Naive thymus-derived CD4-positive, alpha-beta T cell (primary cell): ENCODE measurements at regions not wholly inside any gene's neighbourhood (a gene's known extent, or its start where the extent isn't known, plus 50 kb on each side); places are given as distances from the start of the nearest gene placed in this dataset.

Experiments
- ATAC-seq: fragments of 150-1000 bp; cut with Tn5 transposase; 2 replicates; pipeline ENCODE4 v1.10.0; 2021; ENCODE audit warnings: mild to moderate bottlenecking, moderate library complexity
- CTCF ChIA-PET: fragments of 350-600 bp; sonication (Branson Sonifier 250); formaldehyde crosslinking; loops from one replicate; lab custom pipeline; 2021; ENCODE audit warnings: antibody characterized with exemption; lab: Charles Lee
- POLR2A ChIA-PET: fragments of 350-600 bp; sonication (Branson Sonifier 250); formaldehyde crosslinking; loops from one replicate; lab custom pipeline; 2021; ENCODE audit warnings: antibody characterized with exemption, inconsistent platforms; lab: Charles Lee
- DNase-seq, 9 donors: peaks; one replicate each; pipeline versions ENCODE4 v3.0.0 to v3.0.0-alpha.2; 2020 to 2022; ENCODE audit warnings: mixed read lengths in 1 of 9
- H3K27ac ChIP-seq: one replicate; pipeline ENCODE4 v1.7.0; 2013; ENCODE audit warnings: mild to moderate bottlenecking, low read depth, low read length, moderate library complexity
- H3K27me3 ChIP-seq, 2 donors: one replicate each; pipeline ENCODE4 v1.7.0; 2013; ENCODE audit warnings: low read length in 2 of 2, mild to moderate bottlenecking in 2 of 2, moderate library complexity in 2 of 2; ENCODE audit not compliant: control insufficient read depth in 2 of 2, insufficient read depth in 2 of 2
- H3K36me3 ChIP-seq, 3 experiments: 1 replicate in 2 of 3; 2 replicates in 1 of 3; pipeline ENCODE4 v1.7.0; 2013; ENCODE audit warnings: low read length in 3 of 3, mild to moderate bottlenecking in 3 of 3, moderate library complexity in 1 of 3; ENCODE audit not compliant: insufficient read depth in 3 of 3, control insufficient read depth in 2 of 3
- H3K4me1 ChIP-seq, 2 donors: one replicate each; pipeline ENCODE4 v1.7.0; 2013; ENCODE audit warnings: low read length in 2 of 2, mild to moderate bottlenecking in 2 of 2, moderate library complexity in 1 of 2; ENCODE audit not compliant: control insufficient read depth in 2 of 2, insufficient read depth in 2 of 2
- H3K4me3 ChIP-seq: 2 replicates; pipeline ENCODE4 v1.7.0; 2013; ENCODE audit warnings: mild to moderate bottlenecking, low read length
- H3K9me3 ChIP-seq, 3 experiments: 1 replicate in 2 of 3; 2 replicates in 1 of 3; pipeline ENCODE4 v1.7.0; 2013; ENCODE audit warnings: low read length in 3 of 3; ENCODE audit not compliant: control insufficient read depth in 2 of 3
- H3K27ac Mint-ChIP-seq, 9 donors: one replicate each; pipeline ENCODE4 v1.8.0; 2020 to 2022; ENCODE audit warnings: mixed read lengths in 9 of 9, mild to moderate bottlenecking in 8 of 9, moderate library complexity in 5 of 9, inconsistent platforms in 2 of 9
- H3K27me3 Mint-ChIP-seq, 5 donors: one replicate each; pipeline ENCODE4 v1.8.0; 2021 to 2022; ENCODE audit warnings: mixed read lengths in 5 of 5, mild to moderate bottlenecking in 1 of 5
- H3K36me3 Mint-ChIP-seq, 5 donors: one replicate each; pipeline ENCODE4 v1.8.0; 2020 to 2022; ENCODE audit warnings: mixed read lengths in 5 of 5, mild to moderate bottlenecking in 3 of 5, inconsistent platforms in 1 of 5
- H3K4me1 Mint-ChIP-seq, 7 donors: one replicate each; pipeline ENCODE4 v1.8.0; 2020 to 2022; ENCODE audit warnings: mixed read lengths in 7 of 7, mild to moderate bottlenecking in 3 of 7, inconsistent platforms in 1 of 7
- H3K4me3 Mint-ChIP-seq, 10 donors: one replicate each; pipeline ENCODE4 v1.8.0; 2020 to 2022; ENCODE audit warnings: mild to moderate bottlenecking in 10 of 10, mixed read lengths in 10 of 10, moderate library complexity in 6 of 10, inconsistent platforms in 2 of 10
- H3K9me3 Mint-ChIP-seq, 11 donors: one replicate each; pipeline ENCODE4 v1.8.0; 2020 to 2022; ENCODE audit warnings: mixed read lengths in 11 of 11, mild to moderate bottlenecking in 4 of 11, inconsistent platforms in 1 of 11, moderate library complexity in 1 of 11
- intact Hi-C, 2 donors: fragments of 100-400 bp; cut with micrococcal nuclease; formaldehyde crosslinking; loops; one replicate each; pipeline ENCODE4 v1.15.1; 2023

DNA sequence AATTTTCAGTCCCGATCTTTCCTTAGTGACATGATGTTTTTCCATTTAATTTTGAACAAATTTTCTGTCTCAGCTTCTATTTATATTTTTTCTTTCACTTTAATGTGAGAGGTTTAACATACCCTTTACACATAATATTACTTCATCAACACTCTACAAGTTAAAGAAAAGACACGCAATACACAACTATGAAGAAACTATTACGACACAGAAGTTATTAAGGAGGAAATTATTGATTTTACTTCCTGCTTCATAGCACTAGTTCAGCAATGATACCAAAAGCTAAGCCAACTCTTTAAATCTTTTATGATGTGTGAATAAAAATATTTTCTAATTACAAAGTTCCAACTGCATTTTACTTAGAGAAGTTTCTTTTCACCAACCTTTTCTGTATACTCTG lies 432.3 kb upstream of the DAB2 start:
- no peak overlapping the region for H3K4me3 Mint-ChIP-seq
- no peak overlapping the region for H3K27ac ChIP-seq
- no peaks in the 10 kb centered on the region for H3K36me3 Mint-ChIP-seq
- intact Hi-C loops = no loop called here
- no peaks in the 10 kb centered on the region for H3K36me3 ChIP-seq
- H3K27ac Mint-ChIP-seq = no peak overlapping the region
- H3K27me3 Mint-ChIP-seq = peaks cover 12 to 32% (median 18%) of the 10 kb centered on the region in 5 donors
- H3K9me3 ChIP-seq = no peaks in the 10 kb centered on the region
- ChIA-PET POLR2A (no interaction called here), CTCF (no interaction called here)
- peaks cover 0 to 4% of the 10 kb centered on the region in 2 donors for H3K27me3 ChIP-seq
- H3K4me1 ChIP-seq = no peaks in the 10 kb centered on the region
- no peak for DNase-seq
- H3K9me3 Mint-ChIP-seq = no peaks in the 10 kb centered on the region
- ATAC-seq = no peak
- no peak overlapping the region for H3K4me3 ChIP-seq
- no peaks in the 10 kb centered on the region for H3K4me1 Mint-ChIP-seq

DNA sequence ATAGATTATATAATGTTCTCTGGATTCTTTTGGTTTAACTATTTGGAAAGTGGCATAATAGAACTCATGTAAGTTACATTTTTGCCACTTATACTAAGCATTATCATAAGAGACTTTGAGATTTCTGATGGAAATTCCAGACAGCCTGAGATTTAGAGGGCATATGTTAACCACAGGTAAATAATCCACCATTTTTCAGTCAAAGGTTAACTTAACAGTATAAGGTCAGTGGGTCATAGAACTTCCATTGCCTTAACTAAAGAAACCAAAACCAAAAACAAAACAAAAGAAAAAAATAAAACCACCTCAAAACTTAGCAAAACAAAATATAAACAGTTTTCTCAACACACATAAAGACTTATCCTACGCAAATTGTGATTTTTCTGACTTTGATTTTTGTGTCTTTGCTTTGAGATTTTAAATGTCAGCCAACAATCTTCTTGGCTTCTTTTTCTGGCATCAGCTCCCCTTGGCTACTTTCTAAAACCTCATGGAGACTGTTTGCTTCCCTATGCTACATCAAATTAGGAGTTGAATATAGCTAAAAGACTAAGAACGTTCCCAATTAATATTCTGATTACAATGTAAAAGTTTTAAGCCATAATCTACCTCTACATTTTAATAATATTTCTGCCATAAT lies 430.1 kb upstream of the DAB2 start:
- Mint-ChIP-seq H3K36me3 (no peaks in the 10 kb centered on the region), H3K27ac (no peak overlapping the region), H3K27me3 (peaks cover 12 to 36% (median 18%) of the 10 kb centered on the region in 5 donors), H3K4me3 (no peak overlapping the region), H3K9me3 (no peaks in the 10 kb centered on the region), H3K4me1 (no peaks in the 10 kb centered on the region)
- H3K4me3 ChIP-seq = no peak overlapping the region
- ATAC-seq (no peak), DNase-seq (no peak)
- peaks cover 0 to 4% of the 10 kb centered on the region in 2 donors for H3K27me3 ChIP-seq
- no peaks in the 10 kb centered on the region for H3K9me3 ChIP-seq
- H3K4me1 ChIP-seq = no peaks in the 10 kb centered on the region
- ChIA-PET CTCF (no interaction called here), POLR2A (no interaction called here)
- H3K36me3 ChIP-seq = no peaks in the 10 kb centered on the region
- no peak overlapping the region for H3K27ac ChIP-seq
- intact Hi-C loops = no loop called here

DNA sequence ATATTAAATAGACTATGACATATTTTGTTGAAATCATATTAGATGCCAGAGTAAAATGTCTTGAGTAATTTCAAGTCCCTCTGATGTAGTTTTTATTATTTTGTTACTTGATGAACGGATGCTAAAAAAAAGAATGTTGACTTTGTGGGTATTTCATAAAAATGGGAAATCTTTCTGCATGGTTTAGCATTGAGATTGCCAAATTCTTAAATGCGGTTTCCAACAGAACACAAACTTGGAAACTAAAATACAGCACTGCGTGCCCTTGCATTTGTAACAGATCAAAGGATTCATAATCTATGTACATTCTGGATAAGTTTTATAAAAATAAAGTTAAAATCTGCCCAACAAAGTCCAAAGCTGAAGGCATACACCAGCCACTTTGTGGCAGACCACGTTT lies 425.5 kb upstream of the DAB2 start:
- peaks cover 0 to 5% (median 0%) of the 10 kb centered on the region in 11 donors for H3K9me3 Mint-ChIP-seq
- H3K36me3 Mint-ChIP-seq = no peaks in the 10 kb centered on the region
- H3K4me1 Mint-ChIP-seq = no peaks in the 10 kb centered on the region
- no peaks in the 10 kb centered on the region for H3K4me1 ChIP-seq
- intact Hi-C loops = no loop called here
- no peak overlapping the region for H3K27ac Mint-ChIP-seq
- no peak overlapping the region for H3K4me3 Mint-ChIP-seq
- H3K27me3 Mint-ChIP-seq = peaks cover 8 to 54% (median 29%) of the 10 kb centered on the region in 5 donors
- ATAC-seq (no peak), DNase-seq (no peak)
- no peaks in the 10 kb centered on the region for H3K27me3 ChIP-seq
- ChIA-PET CTCF (no interaction called here), POLR2A (no interaction called here)
- H3K27ac ChIP-seq = no peak overlapping the region
- no peaks in the 10 kb centered on the region for H3K9me3 ChIP-seq
- H3K36me3 ChIP-seq = no peaks in the 10 kb centered on the region
- no peak overlapping the region for H3K4me3 ChIP-seq

DNA sequence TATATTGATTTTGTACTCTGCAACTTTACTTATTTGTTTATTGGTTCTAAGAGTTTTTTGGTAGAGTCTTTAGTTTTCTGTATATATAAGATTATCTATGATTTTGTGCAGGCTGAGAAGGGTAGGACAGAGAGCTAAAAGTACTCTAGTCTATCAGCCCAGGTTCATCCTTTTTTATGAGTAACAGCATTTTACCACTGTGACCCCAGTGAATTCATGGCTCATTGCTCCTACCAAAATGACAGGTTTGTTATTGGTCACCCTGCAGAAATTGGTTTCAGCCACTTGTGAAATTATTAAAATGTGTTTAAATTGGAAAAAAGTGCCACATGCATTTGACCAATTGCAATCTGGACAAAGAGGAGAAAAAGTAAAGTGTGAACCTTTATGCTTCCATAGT lies 421.4 kb upstream of the DAB2 start:
- intact Hi-C loops = no loop called here
- H3K4me1 ChIP-seq = no peaks in the 10 kb centered on the region
- no peaks in the 10 kb centered on the region for H3K27me3 ChIP-seq
- H3K4me3 ChIP-seq = no peak overlapping the region
- no peak for DNase-seq
- Mint-ChIP-seq H3K4me3 (no peak overlapping the region), H3K36me3 (no peaks in the 10 kb centered on the region), H3K27ac (no peak overlapping the region), H3K9me3 (peaks cover 0 to 5% (median 0%) of the 10 kb centered on the region in 11 donors), H3K4me1 (no peaks in the 10 kb centered on the region), H3K27me3 (peaks cover 2 to 43% (median 24%) of the 10 kb centered on the region in 5 donors)
- CTCF ChIA-PET = no interaction called here
- ATAC-seq = no peak
- H3K36me3 ChIP-seq = no peaks in the 10 kb centered on the region
- POLR2A ChIA-PET = no interaction called here
- H3K27ac ChIP-seq = no peak overlapping the region
- no peaks in the 10 kb centered on the region for H3K9me3 ChIP-seq

DNA sequence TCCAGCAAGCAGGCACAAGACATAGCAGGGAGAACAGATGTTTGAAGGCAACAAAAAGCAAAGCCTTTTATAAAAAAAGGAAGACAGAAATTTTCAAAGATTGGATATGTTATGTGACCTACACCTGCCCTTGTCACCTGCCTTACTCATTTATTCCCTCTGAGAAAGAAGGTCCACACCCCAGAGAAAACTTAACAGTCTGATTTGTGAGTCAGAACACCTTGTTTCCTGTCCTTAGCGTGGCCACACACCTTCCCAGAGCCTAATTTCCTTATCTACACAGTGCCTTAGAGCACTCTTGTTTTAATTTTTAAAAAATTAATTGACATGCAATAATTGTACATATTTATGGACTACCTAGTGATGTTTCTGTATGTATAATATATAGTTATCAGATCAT lies 419.0 kb upstream of the DAB2 start:
- Histone ChIP-seq H3K4me3 (no peak overlapping the region), H3K27me3 (no peaks in the 10 kb centered on the region), H3K9me3 (peaks cover 0 to 9% (median 0%) of the 10 kb centered on the region in 3 experiments), H3K4me1 (no peaks in the 10 kb centered on the region), H3K36me3 (no peaks in the 10 kb centered on the region), H3K27ac (no peak overlapping the region)
- intact Hi-C loops = no loop called here
- DNase-seq (no peak), ATAC-seq (no peak)
- no peak overlapping the region for H3K27ac Mint-ChIP-seq
- H3K4me1 Mint-ChIP-seq = no peaks in the 10 kb centered on the region
- H3K27me3 Mint-ChIP-seq = peaks cover 2 to 38% (median 22%) of the 10 kb centered on the region in 5 donors
- peaks cover 0 to 25% (median 6%) of the 10 kb centered on the region in 11 donors for H3K9me3 Mint-ChIP-seq
- H3K36me3 Mint-ChIP-seq = no peaks in the 10 kb centered on the region
- ChIA-PET POLR2A (no interaction called here), CTCF (no interaction called here)
- H3K4me3 Mint-ChIP-seq = no peak overlapping the region

DNA sequence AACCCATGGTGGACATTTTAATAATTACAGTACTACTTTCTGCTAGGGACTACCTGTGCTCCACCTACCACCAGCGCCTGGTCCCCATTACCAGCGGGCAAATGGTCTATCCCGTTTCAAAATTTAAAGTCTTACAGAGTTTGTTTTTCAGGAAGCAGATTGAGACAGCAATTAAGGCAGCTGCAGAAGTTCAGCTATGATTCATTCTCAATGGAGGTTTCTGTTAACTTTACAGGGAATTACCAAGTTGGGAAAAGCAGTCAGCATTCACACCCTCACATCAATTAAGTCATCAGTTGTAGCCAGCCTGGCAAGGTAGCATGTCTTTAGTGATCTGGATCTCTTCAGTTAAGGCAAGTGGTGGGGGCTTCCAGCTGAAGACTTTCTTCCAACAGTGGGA lies 410.6 kb upstream of the DAB2 start:
- POLR2A ChIA-PET = no interaction called here
- H3K36me3 ChIP-seq = no peaks in the 10 kb centered on the region

DNA sequence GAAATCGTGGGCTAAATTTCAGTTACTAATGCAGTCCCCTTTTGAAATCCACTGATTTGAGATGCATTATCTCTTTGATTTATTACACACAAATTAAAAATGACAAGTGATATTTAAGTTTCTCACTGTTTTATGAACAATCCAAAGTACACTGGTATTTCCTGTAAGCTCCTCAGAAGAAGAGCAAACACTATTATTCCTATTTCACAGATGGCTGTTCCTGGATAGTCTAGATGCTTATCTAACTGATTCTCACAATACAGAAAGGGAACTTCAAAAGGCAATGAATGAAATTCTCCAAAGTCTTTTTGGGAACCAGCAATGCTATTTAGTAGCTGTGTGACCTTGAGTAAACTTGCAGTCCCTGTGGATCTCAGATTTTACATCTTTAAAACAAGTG lies 404.7 kb upstream of the DAB2 start:
- Histone ChIP-seq H3K27me3 (no peaks in the 10 kb centered on the region), H3K27ac (no peak overlapping the region), H3K4me1 (no peaks in the 10 kb centered on the region), H3K36me3 (no peaks in the 10 kb centered on the region), H3K9me3 (no peaks in the 10 kb centered on the region), H3K4me3 (no peak overlapping the region)
- H3K27ac Mint-ChIP-seq = no peak overlapping the region
- no peaks in the 10 kb centered on the region for H3K9me3 Mint-ChIP-seq
- H3K27me3 Mint-ChIP-seq = peaks cover 0 to 12% (median 7%) of the 10 kb centered on the region in 5 donors
- ATAC-seq (no peak), DNase-seq (no peak)
- POLR2A ChIA-PET = no interaction called here
- H3K4me1 Mint-ChIP-seq = no peaks in the 10 kb centered on the region
- H3K4me3 Mint-ChIP-seq = no peak overlapping the region
- no peaks in the 10 kb centered on the region for H3K36me3 Mint-ChIP-seq
- intact Hi-C loops = no loop called here
- CTCF ChIA-PET = no interaction called here

More for the DNA sequence above, 410.6 kb upstream of the DAB2 start:
- Histone ChIP-seq H3K27ac (no peak overlapping the region), H3K27me3 (no peaks in the 10 kb centered on the region), H3K4me3 (no peak overlapping the region), H3K9me3 (peaks cover 0 to 10% (median 0%) of the 10 kb centered on the region in 3 experiments), H3K4me1 (no peaks in the 10 kb centered on the region)
- intact Hi-C loops = no loop called here
- Mint-ChIP-seq H3K36me3 (no peaks in the 10 kb centered on the region), H3K4me1 (no peaks in the 10 kb centered on the region), H3K9me3 (peaks cover 0 to 22% (median 9%) of the 10 kb centered on the region in 11 donors), H3K27ac (no peak overlapping the region), H3K27me3 (peaks cover 0 to 35% (median 13%) of the 10 kb centered on the region in 5 donors), H3K4me3 (no peak overlapping the region)
- CTCF ChIA-PET = no interaction called here
- ATAC-seq (no peak), DNase-seq (no peak)
